ACC112 (cell line): ENCODE measurements at regions not wholly inside any gene's neighbourhood (a gene's known extent, or its start where the extent isn't known, plus 50 kb on each side); places are given as distances from the start of the nearest gene placed in this dataset.

Experiments
- H2AFZ ChIP-seq: fragments of 200-600 bp; sonication (generic); one replicate; pipeline ENCODE4 v1.6.0; 2017; ENCODE audit warnings: antibody characterized with exemption, low read length; ENCODE audit not compliant: unreplicated experiment
- H3K27ac ChIP-seq: fragments of 200-600 bp; sonication (generic); 2 replicates; pipeline ENCODE4 v1.5.1; 2014; ENCODE audit warnings: low read depth, mild to moderate bottlenecking, antibody characterized with exemption, low read length, moderate library complexity
- H3K27me3 ChIP-seq: fragments of 200-600 bp; sonication (generic); 2 replicates; pipeline ENCODE4 v1.6.1; 2014; ENCODE audit warnings: mild to moderate bottlenecking, antibody characterized with exemption, low read length, moderate library complexity, mixed read lengths; ENCODE audit not compliant: insufficient read depth
- H3K36me3 ChIP-seq: fragments of 200-600 bp; sonication (generic); 2 replicates; pipeline ENCODE4 v1.6.1; 2016; ENCODE audit warnings: mild to moderate bottlenecking, antibody characterized with exemption, low read length, moderate library complexity, mixed read lengths; ENCODE audit not compliant: insufficient read depth
- H3K4me1 ChIP-seq: fragments of 200-600 bp; sonication (generic); one replicate; pipeline ENCODE4 v1.6.1; 2016; ENCODE audit warnings: low read length, mixed read lengths; ENCODE audit not compliant: insufficient read depth, unreplicated experiment, control insufficient read depth
- H3K4me3 ChIP-seq: fragments of 200-600 bp; sonication (generic); 2 replicates; pipeline ENCODE4 v1.5.1; 2014; ENCODE audit warnings: mild to moderate bottlenecking, low read depth, low read length
- H3K79me2 ChIP-seq: fragments of 200-600 bp; sonication (generic); one replicate; pipeline ENCODE4 v1.6.0; 2016; ENCODE audit warnings: low read length; ENCODE audit not compliant: control insufficient read depth, unreplicated experiment, insufficient read depth

DNA sequence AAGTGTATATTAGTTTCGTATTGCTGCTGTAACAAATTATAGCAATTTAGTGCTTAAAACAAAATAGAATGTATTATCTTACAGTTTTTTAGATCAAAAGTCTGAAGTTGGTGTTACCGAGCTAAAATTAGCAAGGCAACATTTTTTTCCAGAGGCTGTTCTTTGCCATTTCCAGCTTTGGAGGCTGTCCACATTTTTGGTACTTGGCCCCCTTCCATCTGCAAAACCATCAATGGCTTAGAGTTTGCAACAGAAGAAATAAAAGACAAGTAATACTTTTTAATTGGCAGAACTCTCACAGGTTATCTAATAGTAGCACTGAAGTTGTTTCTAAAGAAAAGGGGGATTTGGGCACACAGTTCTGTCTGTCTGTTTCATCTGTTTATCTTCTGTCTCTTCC, 1248.5 kb downstream of the ROBO1 start:
- Histone ChIP-seq H3K4me3 (no peak overlapping the region), H3K79me2 (no peaks in the 10 kb centered on the region), H2AFZ (no peak overlapping the region), H3K36me3 (no peaks in the 10 kb centered on the region), H3K27ac (no peak overlapping the region), H3K27me3 (peaks cover 10% of the 10 kb centered on the region; the same call in 1 of the 2 replicates), H3K4me1 (no peaks in the 10 kb centered on the region)

DNA sequence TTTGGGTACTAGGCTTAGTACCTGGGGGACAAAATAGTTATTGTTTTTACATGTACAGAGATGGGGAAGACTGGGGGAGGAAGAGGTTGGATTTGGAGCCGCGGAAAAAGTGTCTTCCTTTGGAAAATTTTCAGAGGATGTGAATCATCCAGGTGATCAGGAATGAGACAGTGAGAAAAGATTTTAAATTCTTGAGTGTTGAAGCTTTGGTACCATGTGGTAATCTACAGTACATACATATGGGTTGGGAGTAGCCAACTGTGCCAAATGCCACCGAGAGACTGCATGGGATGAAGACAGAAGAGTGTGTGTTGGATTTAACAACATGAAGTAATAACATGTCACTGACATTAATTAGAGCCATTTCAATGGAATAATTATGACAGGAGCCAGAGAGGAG, 1238.2 kb downstream of the ROBO1 start:
- Histone ChIP-seq H3K4me1 (no peaks in the 10 kb centered on the region), H3K27me3 (peaks cover 18% of the 10 kb centered on the region), H3K36me3 (no peaks in the 10 kb centered on the region), H3K79me2 (no peaks in the 10 kb centered on the region), H3K4me3 (no peak overlapping the region), H3K27ac (no peak overlapping the region), H2AFZ (no peak overlapping the region)

DNA sequence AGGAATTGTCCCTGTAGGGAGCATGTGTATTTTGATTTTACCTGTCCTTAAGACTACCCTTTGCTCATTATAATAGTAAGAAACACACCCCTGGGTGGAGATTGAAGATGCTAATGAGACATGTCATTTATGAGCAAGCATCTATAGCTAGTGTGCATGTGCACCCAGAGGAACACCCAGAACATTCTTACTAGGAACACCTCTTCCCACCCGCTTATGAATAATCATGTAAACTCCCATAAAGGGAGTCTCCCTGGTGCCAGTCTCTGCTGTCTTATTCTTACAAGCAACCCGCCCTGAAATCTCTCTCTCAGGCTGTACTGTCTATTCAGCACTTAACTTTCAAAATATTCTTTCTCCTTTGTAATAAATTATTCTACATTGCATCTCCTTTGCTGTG, 1227.3 kb downstream of the ROBO1 start:
- no peaks in the 10 kb centered on the region for H3K36me3 ChIP-seq
- H2AFZ ChIP-seq, result no peak overlapping the region
- no peak overlapping the region for H3K4me3 ChIP-seq
- H3K27me3 ChIP-seq, result peaks cover 14% of the 10 kb centered on the region; the same call in 1 of the 2 replicates
- H3K4me1 ChIP-seq, result no peaks in the 10 kb centered on the region
- H3K79me2 ChIP-seq, result no peaks in the 10 kb centered on the region
- H3K27ac ChIP-seq, result no peak overlapping the region

DNA sequence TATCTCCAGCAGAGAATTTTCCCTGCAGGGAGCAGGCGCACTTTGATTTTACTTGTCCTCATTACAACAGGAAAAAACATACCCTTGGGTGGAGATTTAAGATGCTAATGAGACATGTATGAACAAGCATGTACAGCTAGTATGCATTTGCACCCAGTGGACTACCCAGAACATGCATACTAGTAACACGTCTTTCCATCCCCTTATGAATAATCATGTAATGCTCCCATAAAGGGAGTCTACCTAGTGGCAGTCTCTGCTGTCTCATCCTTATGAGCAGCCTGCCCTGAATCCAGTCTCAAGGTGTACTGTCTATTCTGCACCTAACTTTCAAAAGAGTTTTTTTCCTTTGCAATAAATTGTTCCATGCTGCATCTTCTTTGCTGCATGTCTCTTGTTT, 1222.0 kb downstream of the ROBO1 start:
- Histone ChIP-seq H3K27me3 (peaks cover 20% of the 10 kb centered on the region; the same call in 1 of the 2 replicates), H3K79me2 (no peaks in the 10 kb centered on the region), H3K27ac (no peak overlapping the region), H3K36me3 (no peaks in the 10 kb centered on the region), H3K4me3 (no peak overlapping the region), H3K4me1 (no peaks in the 10 kb centered on the region), H2AFZ (no peak overlapping the region)
